Mesenchymal stem cell (in vitro differentiated cells and primary cell): ENCODE measurements at regions not wholly inside any gene's neighbourhood (a gene's known extent, or its start where the extent isn't known, plus 50 kb on each side); places are given as distances from the start of the nearest gene placed in this dataset.
A peak's percentile ranks its signal among the peaks of the same experiment; 100 is the strongest.
"Not testable (repeated sequence)": the region's sequence is repeated elsewhere in the genome, so short reads cannot be mapped to it uniquely, and the experiment has no call there.

Experiments used
- DNase-seq: peaks from one replicate; pipeline ENCODE4 v3.0.0-alpha.2; 2013
- H2AFZ ChIP-seq: one replicate; pipeline ENCODE4 v1.6.1; 2013; ENCODE audit warnings: low read depth, mild to moderate bottlenecking, control low read depth, inconsistent platforms, low read length, moderate library complexity
- H2AK5ac ChIP-seq: 2 replicates; pipeline ENCODE4 v1.6.1; 2013; ENCODE audit warnings: low read length, moderate library complexity, mild to moderate bottlenecking, inconsistent platforms; ENCODE audit not compliant: severe bottlenecking
- H2BK120ac ChIP-seq: one replicate; pipeline ENCODE4 v1.6.1; 2013; ENCODE audit warnings: low read depth, mild to moderate bottlenecking, inconsistent platforms, low read length, moderate library complexity
- H2BK12ac ChIP-seq, 2 experiments: one replicate each; pipeline ENCODE4 v1.6.1; 2013; ENCODE audit warnings: inconsistent platforms in 2 of 2, low read length in 2 of 2, mild to moderate bottlenecking in 2 of 2, moderate library complexity in 2 of 2, control low read depth in 1 of 2
- H2BK15ac ChIP-seq: one replicate; pipeline ENCODE4 v1.6.1; 2013; ENCODE audit warnings: mild to moderate bottlenecking, low read depth, inconsistent platforms; ENCODE audit not compliant: poor library complexity, severe bottlenecking
- H2BK5ac ChIP-seq: 2 replicates; pipeline ENCODE4 v1.6.1; 2013; ENCODE audit warnings: low read depth, mild to moderate bottlenecking, low read length, control low read depth, inconsistent platforms; ENCODE audit not compliant: poor library complexity, severe bottlenecking
- H3K14ac ChIP-seq, 2 experiments: one replicate each; pipeline ENCODE4 v1.6.1; 2013; ENCODE audit warnings: inconsistent platforms in 2 of 2, low read length in 2 of 2, control low read depth in 1 of 2, mild to moderate bottlenecking in 1 of 2, moderate library complexity in 1 of 2
- H3K18ac ChIP-seq, 2 experiments: one replicate each; pipeline ENCODE4 v1.6.1; 2013; ENCODE audit warnings: inconsistent platforms in 2 of 2, low read length in 2 of 2, control low read depth in 1 of 2, low read depth in 1 of 2, mild to moderate bottlenecking in 1 of 2
- H3K23ac ChIP-seq, 2 experiments: one replicate each; pipeline ENCODE4 v1.6.1; 2013; ENCODE audit warnings: inconsistent platforms in 2 of 2, low read length in 2 of 2, mild to moderate bottlenecking in 2 of 2, moderate library complexity in 2 of 2, control low read depth in 1 of 2
- H3K27ac ChIP-seq: 2 replicates; pipeline ENCODE4 v1.5.1; 2013; ENCODE audit warnings: mild to moderate bottlenecking, moderate library complexity, low read length, control low read depth, inconsistent platforms; ENCODE audit not compliant: poor library complexity, severe bottlenecking
- H3K27me3 ChIP-seq, 2 experiments: 2 replicates each; pipeline versions ENCODE4 v1.6.1 to v1.7.0; 2013; ENCODE audit warnings: low read length in 2 of 2, mild to moderate bottlenecking in 2 of 2, moderate library complexity in 2 of 2, control low read depth in 1 of 2, inconsistent platforms in 1 of 2; ENCODE audit not compliant: control insufficient read depth in 1 of 2, insufficient read depth in 1 of 2
- H3K36me3 ChIP-seq, 2 experiments: 2 replicates each; pipeline versions ENCODE4 v1.6.1 to v1.7.0; 2013; ENCODE audit warnings: low read length in 2 of 2, control low read depth in 1 of 2, inconsistent platforms in 1 of 2, low read depth in 1 of 2, mild to moderate bottlenecking in 1 of 2; ENCODE audit not compliant: insufficient read depth in 2 of 2, control insufficient read depth in 1 of 2
- H3K4ac ChIP-seq, 2 experiments: one replicate each; pipeline ENCODE4 v1.6.1; 2013; ENCODE audit warnings: inconsistent platforms in 2 of 2, low read length in 2 of 2, mild to moderate bottlenecking in 2 of 2, moderate library complexity in 2 of 2, control low read depth in 1 of 2, low read depth in 1 of 2
- H3K4me1 ChIP-seq: 2 replicates; pipeline ENCODE4 v1.6.1; 2013; ENCODE audit warnings: low read depth, low read length, control low read depth; ENCODE audit not compliant: control insufficient read depth, insufficient read depth
- H3K4me2 ChIP-seq: 2 replicates; pipeline ENCODE4 v1.6.1; 2013; ENCODE audit warnings: low read length, mild to moderate bottlenecking, inconsistent platforms; ENCODE audit not compliant: poor library complexity, severe bottlenecking
- H3K4me3 ChIP-seq, 2 experiments: 2 replicates each; pipeline versions ENCODE4 v1.5.1 to v1.7.0; 2013; ENCODE audit warnings: low read length in 2 of 2, mild to moderate bottlenecking in 2 of 2, control low read depth in 1 of 2, low read depth in 1 of 2; ENCODE audit not compliant: insufficient read depth in 1 of 2
- H3K79me1 ChIP-seq: replicated peaks from 2 replicates; pipeline ENCODE4 v1.6.1; 2013; ENCODE audit warnings: mild to moderate bottlenecking, control low read depth, low read length, inconsistent platforms; ENCODE audit not compliant: poor library complexity, severe bottlenecking
- H3K9ac ChIP-seq: 2 replicates; pipeline ENCODE4 v1.7.0; 2013; ENCODE audit warnings: mild to moderate bottlenecking, low read length, moderate library complexity
- H3K9me3 ChIP-seq: 2 replicates; pipeline ENCODE4 v1.7.0; 2013; ENCODE audit warnings: mild to moderate bottlenecking, low read length; ENCODE audit not compliant: control insufficient read depth
- H4K8ac ChIP-seq: one replicate; pipeline ENCODE4 v1.6.1; 2013; ENCODE audit warnings: inconsistent platforms, mild to moderate bottlenecking, low read length, moderate library complexity
- H4K91ac ChIP-seq: one replicate; pipeline ENCODE4 v1.6.1; 2013; ENCODE audit warnings: mild to moderate bottlenecking, low read length, inconsistent platforms
- WGBS: methylation state at CpG from one replicate; pipeline ENCODE4 v1.1.7; 2013; ENCODE audit warnings: mixed read lengths; 5-methylcytosine and 5-hydroxymethylcytosine counted together

DNA sequence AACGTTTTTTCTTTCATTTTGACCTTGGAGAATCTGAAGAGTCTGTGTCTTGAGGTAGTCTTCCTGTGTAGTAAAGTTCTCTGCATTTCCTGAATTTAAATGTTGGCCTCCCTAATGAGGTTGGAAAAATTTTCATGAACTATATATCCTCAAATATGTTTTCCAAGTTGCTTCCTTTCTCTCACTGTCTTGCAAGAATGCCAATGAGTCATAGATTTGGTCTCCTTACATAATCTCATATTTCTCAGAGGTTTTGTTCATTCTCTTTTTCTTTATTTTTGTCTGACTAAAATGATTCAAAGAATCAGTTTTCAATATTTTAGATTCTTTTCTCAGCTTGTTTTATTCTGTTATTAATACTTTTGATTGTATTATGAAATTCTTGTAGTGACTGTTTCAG, 87.6 kb downstream of the DRAM2 start:
- DNase-seq: no peak
- Histone ChIP-seq H3K27me3 (no peaks in the 10 kb centered on the region), H2BK5ac (no peak overlapping the region), H3K36me3 (no peaks in the 10 kb centered on the region), H3K4ac (no peak overlapping the region), H2BK12ac (no peak overlapping the region), H4K8ac (no peak overlapping the region), H3K23ac (no peak overlapping the region), H3K18ac (no peak overlapping the region), H3K4me3 (no peak overlapping the region), H2BK120ac (no peak overlapping the region), H3K9ac (no peak overlapping the region), H4K91ac (no peak overlapping the region), H3K4me1 (no peaks in the 10 kb centered on the region), H2BK15ac (no peak overlapping the region), H3K9me3 (no peaks in the 10 kb centered on the region), H3K4me2 (no peak overlapping the region), H3K79me1 (no peaks in the 10 kb centered on the region), H2AK5ac (no peak overlapping the region), H3K27ac (no peak overlapping the region), H2AFZ (no peak overlapping the region), H3K14ac (no peak overlapping the region)
- WGBS: no CpG with 5 or more reads among the region's 1 CpG

GRCh38 chr1:111048253-111048652, 84.5 kb upstream of the LRIF1 start:
- not testable (repeated sequence) for H2BK15ac ChIP-seq, H4K8ac ChIP-seq, H2BK5ac ChIP-seq, H3K4me2 ChIP-seq, H3K9me3 ChIP-seq, H3K4ac ChIP-seq, H3K23ac ChIP-seq, H2BK120ac ChIP-seq, H3K9ac ChIP-seq, H3K79me1 ChIP-seq, H3K18ac ChIP-seq, H3K4me3 ChIP-seq, H3K27me3 ChIP-seq, H2AK5ac ChIP-seq, H2AFZ ChIP-seq, DNase-seq, H3K27ac ChIP-seq, H3K14ac ChIP-seq, H3K36me3 ChIP-seq, H4K91ac ChIP-seq, H2BK12ac ChIP-seq, H3K4me1 ChIP-seq
- no CpG with 5 or more reads among the region's 1 CpG for WGBS

DNA sequence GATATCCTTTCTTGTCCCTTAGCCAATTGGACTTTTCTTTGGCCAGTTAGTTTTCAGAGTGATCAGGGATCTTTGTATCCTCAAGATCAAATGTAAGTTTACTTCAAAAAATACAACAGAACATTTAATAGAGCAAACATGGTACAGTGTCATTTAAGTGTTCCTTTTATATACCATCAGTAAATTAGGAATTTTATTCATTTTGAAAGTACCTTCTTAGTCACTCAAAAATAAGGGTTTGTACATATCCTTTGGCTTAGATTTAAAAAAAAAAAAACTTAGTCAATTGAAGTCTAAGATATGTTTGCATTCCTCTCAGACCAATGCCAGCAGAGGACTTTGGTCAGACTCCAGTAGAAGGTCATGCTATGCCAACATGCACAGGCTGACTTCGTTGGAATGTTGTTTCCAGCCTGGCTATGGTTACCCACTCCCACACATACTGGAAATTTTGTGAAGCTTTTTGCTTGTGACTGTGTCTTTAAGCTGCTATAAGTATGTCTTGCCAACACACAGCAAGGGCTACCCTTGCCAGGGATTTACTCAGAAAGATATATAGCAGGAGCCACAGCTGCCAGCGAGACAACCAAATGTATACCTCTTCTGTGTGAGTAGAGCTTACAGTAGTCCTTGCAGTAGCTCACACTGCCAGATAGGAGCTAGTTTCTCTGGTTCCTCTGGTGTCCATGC, 81.5 kb upstream of the LRIF1 start:
- Histone ChIP-seq H3K4ac (no peak overlapping the region), H3K27ac (no peak overlapping the region), H2BK120ac (no peak overlapping the region), H3K79me1 (no peaks in the 10 kb centered on the region), H3K36me3 (no peaks in the 10 kb centered on the region), H4K8ac (no peak overlapping the region), H2BK5ac (no peak overlapping the region), H3K23ac (no peak overlapping the region), H3K18ac (no peak overlapping the region), H3K4me1 (no peaks in the 10 kb centered on the region), H3K9me3 (no peaks in the 10 kb centered on the region), H3K14ac (no peak overlapping the region), H3K27me3 (peaks cover 0 to 3% of the 10 kb centered on the region in 2 experiments), H3K4me3 (no peak overlapping the region), H4K91ac (no peak overlapping the region), H2BK15ac (no peak overlapping the region), H2AFZ (no peak overlapping the region), H3K4me2 (no peak overlapping the region), H3K9ac (no peak overlapping the region), H2BK12ac (no peak overlapping the region), H2AK5ac (no peak overlapping the region)
- 20% methylated on average over 2 of the region's 2 CpGs for WGBS
- DNase-seq: no peak

DNA sequence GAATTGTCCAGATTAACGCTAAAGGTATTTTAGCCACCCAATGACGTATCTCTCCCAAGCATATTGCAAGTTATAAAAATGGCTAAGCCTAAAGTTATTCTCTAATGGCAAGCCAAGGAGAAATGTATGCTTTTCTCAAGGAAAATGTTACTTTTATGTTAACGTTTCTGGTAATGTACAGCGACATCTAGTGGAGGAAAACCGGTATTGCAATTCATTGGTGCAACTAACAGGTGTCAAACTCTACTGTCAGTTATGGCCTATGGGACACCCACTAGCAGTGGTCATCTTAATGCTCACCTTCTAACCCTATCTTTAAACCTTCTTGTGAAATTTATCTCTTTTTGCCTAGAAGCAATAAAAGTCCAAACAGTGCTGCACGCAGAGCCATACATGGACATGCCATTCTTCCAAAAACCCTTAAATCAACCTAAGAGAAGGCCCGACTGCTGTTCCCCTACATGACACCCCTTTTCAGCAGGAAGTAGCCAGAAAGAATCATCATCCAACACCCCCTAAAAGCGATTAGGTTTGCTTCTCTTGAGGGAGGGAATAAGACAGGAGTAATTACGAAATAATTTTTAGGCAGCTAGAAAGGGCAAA, 68.7 kb upstream of the LRIF1 start:
- Histone ChIP-seq H2AFZ (no peak overlapping the region), H3K9me3 (peaks cover 5% of the 10 kb centered on the region), H2BK12ac (no peak overlapping the region), H3K79me1 (no peaks in the 10 kb centered on the region), H2BK120ac (no peak overlapping the region), H3K4me2 (no peak overlapping the region), H3K14ac (no peak overlapping the region), H3K4me1 (no peaks in the 10 kb centered on the region), H3K9ac (no peak overlapping the region), H3K36me3 (no peaks in the 10 kb centered on the region), H3K4me3 (no peak overlapping the region), H2BK15ac (no peak overlapping the region), H2BK5ac (no peak overlapping the region), H3K27ac (no peak overlapping the region), H3K27me3 (no peaks in the 10 kb centered on the region), H3K4ac (no peak overlapping the region), H2AK5ac (no peak overlapping the region), H4K91ac (no peak overlapping the region), H3K18ac (no peak overlapping the region), H4K8ac (no peak overlapping the region), H3K23ac (no peak overlapping the region)
- DNase-seq: peak; percentile 43
- 9% methylated on average over 6 of the region's 9 CpGs for WGBS
